NCI-H69 (cell line): ENCODE measurements at regions not wholly inside any gene's neighbourhood (a gene's known extent, or its start where the extent isn't known, plus 50 kb on each side); places are given as distances from the start of the nearest gene placed in this dataset.

ENCODE experiments used
- DNase-seq: peaks from one replicate; lab custom pipeline; 2025; lab: John Stamatoyannopoulos, UW

GRCh38 chr7:42289473-42289872 is 52.5 kb upstream of the GLI3 start:
- DNase-seq, result no peak
